OCI-LY3 (cell line): ENCODE measurements at regions not wholly inside any gene's neighbourhood (a gene's known extent, or its start where the extent isn't known, plus 50 kb on each side); places are given as distances from the start of the nearest gene placed in this dataset.
"Not testable (repeated sequence)": the region's sequence is repeated elsewhere in the genome, so short reads cannot be mapped to it uniquely, and the experiment has no call there.

Experiments
- EZH2phosphoT487 ChIP-seq: fragments of 200-600 bp; shearing (Covaris generic); IDR thresholded peaks from 2 replicates; pipeline ENCODE4 v1.6.1; 2018; ENCODE audit warnings: antibody characterized with exemption, mixed run types, low read depth
- TF ChIP-seq, protein P1 (sequence below): fragments of 200-600, 300-600 bp; sonication (generic); IDR thresholded peaks from 2 replicates; pipeline ENCODE4 v1.5.1; 2014; ENCODE audit warnings: antibody characterized with exemption, low read length, low read depth

GRCh38 chr2:220823590-220823989 is 748.5 kb downstream of the EPHA4 start:
- TF ChIP-seq, protein P1, sequence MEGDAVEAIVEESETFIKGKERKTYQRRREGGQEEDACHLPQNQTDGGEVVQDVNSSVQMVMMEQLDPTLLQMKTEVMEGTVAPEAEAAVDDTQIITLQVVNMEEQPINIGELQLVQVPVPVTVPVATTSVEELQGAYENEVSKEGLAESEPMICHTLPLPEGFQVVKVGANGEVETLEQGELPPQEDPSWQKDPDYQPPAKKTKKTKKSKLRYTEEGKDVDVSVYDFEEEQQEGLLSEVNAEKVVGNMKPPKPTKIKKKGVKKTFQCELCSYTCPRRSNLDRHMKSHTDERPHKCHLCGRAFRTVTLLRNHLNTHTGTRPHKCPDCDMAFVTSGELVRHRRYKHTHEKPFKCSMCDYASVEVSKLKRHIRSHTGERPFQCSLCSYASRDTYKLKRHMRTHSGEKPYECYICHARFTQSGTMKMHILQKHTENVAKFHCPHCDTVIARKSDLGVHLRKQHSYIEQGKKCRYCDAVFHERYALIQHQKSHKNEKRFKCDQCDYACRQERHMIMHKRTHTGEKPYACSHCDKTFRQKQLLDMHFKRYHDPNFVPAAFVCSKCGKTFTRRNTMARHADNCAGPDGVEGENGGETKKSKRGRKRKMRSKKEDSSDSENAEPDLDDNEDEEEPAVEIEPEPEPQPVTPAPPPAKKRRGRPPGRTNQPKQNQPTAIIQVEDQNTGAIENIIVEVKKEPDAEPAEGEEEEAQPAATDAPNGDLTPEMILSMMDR, result not testable (repeated sequence)
- TF ChIP-seq EZH2phosphoT487, result not testable (repeated sequence)
